HCT116 (cell line): ENCODE measurements at regions not wholly inside any gene's neighbourhood (a gene's known extent, or its start where the extent isn't known, plus 50 kb on each side); places are given as distances from the start of the nearest gene placed in this dataset.

ENCODE experiments used
- ATAC-seq: fragments of 200-7000 bp; cut with Tn5 transposase; 2 replicates; pipeline ENCODE4 v1.9.1; 2020; ENCODE audit warnings: mild to moderate bottlenecking, moderate library complexity
- BruUV-seq: library from RNA; stranded (reverse); fragments of 400-500 nt; replicated peaks from 2 replicates; lab custom pipeline; 2021; lab: Mats Ljungman, UMichigan
- CTCF ChIA-PET: fragments of 300-600 bp; sonication (Branson Sonifier 250); formaldehyde crosslinking; loops from one replicate; lab custom pipeline; 2021; ENCODE audit warnings: antibody characterized with exemption; lab: Charles Lee
- POLR2A ChIA-PET: fragments of 300-600, 350-600 bp; sonication (Branson Sonifier 250); formaldehyde crosslinking; loops from one replicate; lab custom pipeline; 2021; ENCODE audit warnings: antibody characterized with exemption; lab: Charles Lee
- RAD21 ChIA-PET, 2 experiments: fragments of 300-600 bp; sonication (Branson Sonifier 250); formaldehyde crosslinking; loops; one replicate each; lab custom pipeline; 2023; ENCODE audit warnings: low total read pairs in 2 of 2; ENCODE audit not compliant: uncharacterized antibody in 2 of 2, unreplicated experiment in 2 of 2, low non-redundant PET in 1 of 2; lab: Charles Lee
- DNase-seq: peaks from one replicate; pipeline ENCODE4 v3.0.0-alpha.2; 2010; ENCODE audit warnings: low read depth, low spot score
- H2AFZ ChIP-seq: fragments of 200-600 bp; shearing (Covaris generic), sonication (generic); 2 replicates; pipeline ENCODE4 v1.6.1; 2017; ENCODE audit warnings: low read depth, mixed run types, mixed read lengths, antibody characterized with exemption, low read length; ENCODE audit not compliant: poor library complexity, severe bottlenecking
- H3K27ac ChIP-seq: 2 replicates; pipeline ENCODE4 v1.5.1; 2012; ENCODE audit warnings: low read depth, low read length
- H3K27me3 ChIP-seq: fragments of 200-600 bp; sonication (generic); 2 replicates; pipeline ENCODE4 v1.6.1; 2016; ENCODE audit warnings: mixed run types, low read length, mixed read lengths; ENCODE audit not compliant: insufficient read depth
- H3K36me3 ChIP-seq, 2 experiments: fragments of 200-500 bp in 1 of 2; fragments of 200-600 bp in 1 of 2; sonication (Bioruptor generic) in 1 of 2; sonication (generic) in 1 of 2; 2 replicates each; pipeline versions ENCODE4 v1.5.1 to v1.6.1; 2014 to 2016; ENCODE audit warnings: low read length in 2 of 2, inconsistent platforms in 1 of 2, mixed read lengths in 1 of 2, mixed run types in 1 of 2; ENCODE audit not compliant: insufficient read depth in 2 of 2, control insufficient read depth in 1 of 2
- H3K4me1 ChIP-seq, 2 experiments: fragments of 200-600 bp in 1 of 2; sonication (generic) in 1 of 2; 2 replicates each; pipeline versions ENCODE4 v1.5.1 to v1.6.1; 2012 to 2017; ENCODE audit warnings: low read length in 2 of 2, inconsistent platforms in 1 of 2, mild to moderate bottlenecking in 1 of 2, mixed read lengths in 1 of 2, mixed run types in 1 of 2, moderate library complexity in 1 of 2; ENCODE audit not compliant: insufficient read depth in 2 of 2, control insufficient read depth in 1 of 2
- H3K4me2 ChIP-seq: fragments of 200-600 bp; sonication (generic); 2 replicates; pipeline ENCODE4 v1.6.1; 2017; ENCODE audit warnings: mixed run types, low read length, mixed read lengths
- H3K4me3 ChIP-seq, 2 experiments: fragments of 200-600 bp in 1 of 2; sonication (generic) in 1 of 2; replicated peaks in 1 of 2; 2 replicates each; pipeline ENCODE4 v1.5.1; 2011 to 2016; ENCODE audit warnings: low read length in 2 of 2, control low read depth in 1 of 2, low read depth in 1 of 2, mild to moderate bottlenecking in 1 of 2, mixed read lengths in 1 of 2, mixed run types in 1 of 2
- H3K79me2 ChIP-seq: fragments of 200-600 bp; sonication (generic); 2 replicates; pipeline ENCODE4 v1.6.1; 2017; ENCODE audit warnings: mild to moderate bottlenecking, mixed run types, low read length, moderate library complexity, mixed read lengths; ENCODE audit not compliant: insufficient read depth
- H3K9ac ChIP-seq: fragments of 200-600 bp; sonication (generic); 2 replicates; pipeline ENCODE4 v1.6.1; 2016; ENCODE audit warnings: low read length, mixed read lengths
- H3K9me2 ChIP-seq: fragments of 200-600 bp; sonication (generic), shearing (Covaris generic); 2 replicates; pipeline ENCODE4 v1.6.1; 2017; ENCODE audit warnings: mixed run types, mild to moderate bottlenecking, moderate library complexity; ENCODE audit not compliant: insufficient read depth
- H3K9me3 ChIP-seq, 2 experiments: fragments of 200-500 bp in 1 of 2; fragments of 200-600 bp in 1 of 2; sonication (Bioruptor generic) in 1 of 2; sonication (generic) in 1 of 2; 2 replicates each; pipeline ENCODE4 v1.6.1; 2014 to 2017; ENCODE audit warnings: low read length in 2 of 2, mixed read lengths in 2 of 2, inconsistent platforms in 1 of 2, low read depth in 1 of 2, mild to moderate bottlenecking in 1 of 2, mixed run types in 1 of 2, moderate library complexity in 1 of 2; ENCODE audit not compliant: control insufficient read depth in 1 of 2, insufficient read depth in 1 of 2
- H4K20me1 ChIP-seq: fragments of 200-600 bp; sonication (generic), shearing (Covaris generic); 2 replicates; pipeline ENCODE4 v1.6.1; 2017; ENCODE audit warnings: mixed run types, mild to moderate bottlenecking, moderate library complexity; ENCODE audit not compliant: insufficient read depth
- CEBPB ChIP-seq: IDR thresholded peaks from 2 replicates; pipeline ENCODE4 v1.6.1; 2012; ENCODE audit warnings: low read depth
- EGR1 ChIP-seq: IDR thresholded peaks from 2 replicates; pipeline ENCODE4 v1.6.1; 2012; ENCODE audit warnings: low read depth
- EZH2phosphoT487 ChIP-seq: fragments of 200-600 bp; IDR thresholded peaks from 2 replicates; pipeline ENCODE4 v1.6.1; 2018; ENCODE audit warnings: antibody characterized with exemption, borderline replicate concordance
- FOSL1 ChIP-seq: IDR thresholded peaks from 2 replicates; pipeline ENCODE4 v1.6.1; 2012; ENCODE audit warnings: low read depth
- POLR2AphosphoS5 ChIP-seq: IDR thresholded peaks from 2 replicates; pipeline ENCODE4 v1.6.1; 2011; ENCODE audit warnings: mild to moderate bottlenecking, low read depth, low read length, moderate library complexity
- RAD21 ChIP-seq: IDR thresholded peaks from 2 replicates; pipeline ENCODE4 v1.6.1; 2012; ENCODE audit warnings: low read depth, mild to moderate bottlenecking
- SIN3A ChIP-seq: IDR thresholded peaks from 2 replicates; pipeline ENCODE4 v1.6.1; 2012; ENCODE audit warnings: low read depth
- SRF ChIP-seq: IDR thresholded peaks from 2 replicates; pipeline ENCODE4 v1.6.1; 2012; ENCODE audit warnings: low read depth
- YY1 ChIP-seq: IDR thresholded peaks from 2 replicates; pipeline ENCODE4 v1.6.1; 2011; ENCODE audit warnings: low read length, low read depth, moderate library complexity, mild to moderate bottlenecking; ENCODE audit not compliant: insufficient replicate concordance; ENCODE audit errors: extremely low read depth
- ZNF274 ChIP-seq: fragments of 200-500 bp; sonication (Bioruptor generic); IDR thresholded peaks from 2 replicates; pipeline ENCODE4 v1.6.1; 2014; ENCODE audit warnings: mild to moderate bottlenecking, low read depth, low read length, inconsistent platforms
- intact Hi-C: fragments of 100-400 bp; cut with micrococcal nuclease; formaldehyde crosslinking; loops from 2 replicates; pipeline ENCODE4 v1.10.0; 2022
- TF ChIP-seq, protein P1 (sequence below): IDR thresholded peaks from 2 replicates; pipeline ENCODE4 v1.6.1; 2012
- TF ChIP-seq, protein P2 (sequence below), 3 experiments: fragments of 200-600 bp in 1 of 3; sonication (generic) in 1 of 3; IDR thresholded peaks in 2 of 3; conservative IDR thresholded peaks in 1 of 3; 2 replicates each; pipeline ENCODE4 v1.5.1; 2012 to 2017; ENCODE audit warnings: low read depth in 2 of 3, low read length in 2 of 3, antibody characterized with exemption in 1 of 3, borderline replicate concordance in 1 of 3, control low read depth in 1 of 3, mild to moderate bottlenecking in 1 of 3, mixed read lengths in 1 of 3, mixed run types in 1 of 3, moderate library complexity in 1 of 3; ENCODE audit not compliant: insufficient read depth in 1 of 3
- TF ChIP-seq, protein P3 (sequence below): IDR thresholded peaks from 2 replicates; pipeline ENCODE4 v1.6.1; 2012

DNA sequence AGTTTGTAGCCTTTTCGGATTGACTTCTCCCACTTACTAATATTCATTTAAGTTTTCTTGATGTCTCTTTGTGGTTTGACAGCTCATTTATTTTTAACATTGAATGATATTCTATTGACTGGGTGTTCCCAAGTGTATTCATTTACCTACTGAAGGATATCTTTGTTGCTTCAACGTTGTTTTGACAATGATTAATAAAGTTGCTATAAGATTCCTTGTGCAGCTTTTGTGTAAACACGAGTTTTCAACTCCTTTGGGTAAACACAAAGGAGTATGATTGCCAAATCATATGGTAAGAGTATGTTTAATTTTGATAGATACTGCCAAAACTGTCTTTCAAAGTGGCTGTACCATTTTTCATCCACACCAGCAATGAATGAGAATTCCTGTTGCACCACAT is 1200.9 kb downstream of the DSC3 start:
- ChIA-PET RAD21 (no interaction called here), CTCF (no interaction called here), POLR2A (no interaction called here)
- no peaks in the 10 kb centered on the region for H4K20me1 ChIP-seq
- no peaks in the 10 kb centered on the region for H3K27me3 ChIP-seq
- H3K9ac ChIP-seq, result no peak overlapping the region
- TF ChIP-seq YY1 (no peak), ZNF274 (no peak), RAD21 (no peak), EZH2phosphoT487 (no peak), POLR2AphosphoS5 (no peak), CEBPB (no peak), EGR1 (no peak), SRF (no peak), SIN3A (no peak), FOSL1 (no peak)
- TF ChIP-seq, protein P1, sequence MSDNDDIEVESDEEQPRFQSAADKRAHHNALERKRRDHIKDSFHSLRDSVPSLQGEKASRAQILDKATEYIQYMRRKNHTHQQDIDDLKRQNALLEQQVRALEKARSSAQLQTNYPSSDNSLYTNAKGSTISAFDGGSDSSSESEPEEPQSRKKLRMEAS, result no peak
- TF ChIP-seq, protein P2, sequence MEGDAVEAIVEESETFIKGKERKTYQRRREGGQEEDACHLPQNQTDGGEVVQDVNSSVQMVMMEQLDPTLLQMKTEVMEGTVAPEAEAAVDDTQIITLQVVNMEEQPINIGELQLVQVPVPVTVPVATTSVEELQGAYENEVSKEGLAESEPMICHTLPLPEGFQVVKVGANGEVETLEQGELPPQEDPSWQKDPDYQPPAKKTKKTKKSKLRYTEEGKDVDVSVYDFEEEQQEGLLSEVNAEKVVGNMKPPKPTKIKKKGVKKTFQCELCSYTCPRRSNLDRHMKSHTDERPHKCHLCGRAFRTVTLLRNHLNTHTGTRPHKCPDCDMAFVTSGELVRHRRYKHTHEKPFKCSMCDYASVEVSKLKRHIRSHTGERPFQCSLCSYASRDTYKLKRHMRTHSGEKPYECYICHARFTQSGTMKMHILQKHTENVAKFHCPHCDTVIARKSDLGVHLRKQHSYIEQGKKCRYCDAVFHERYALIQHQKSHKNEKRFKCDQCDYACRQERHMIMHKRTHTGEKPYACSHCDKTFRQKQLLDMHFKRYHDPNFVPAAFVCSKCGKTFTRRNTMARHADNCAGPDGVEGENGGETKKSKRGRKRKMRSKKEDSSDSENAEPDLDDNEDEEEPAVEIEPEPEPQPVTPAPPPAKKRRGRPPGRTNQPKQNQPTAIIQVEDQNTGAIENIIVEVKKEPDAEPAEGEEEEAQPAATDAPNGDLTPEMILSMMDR (IDR thresholded peaks at IDR 0.05 in 2 of 3, conservative IDR thresholded peaks at IDR 0.05 in 1 of 3; ENCODE audit: borderline replicate concordance in 1 of 3, insufficient read depth in 1 of 3, low read depth in 2 of 3, low read length in 2 of 3), result no peak
- TF ChIP-seq, protein P3, sequence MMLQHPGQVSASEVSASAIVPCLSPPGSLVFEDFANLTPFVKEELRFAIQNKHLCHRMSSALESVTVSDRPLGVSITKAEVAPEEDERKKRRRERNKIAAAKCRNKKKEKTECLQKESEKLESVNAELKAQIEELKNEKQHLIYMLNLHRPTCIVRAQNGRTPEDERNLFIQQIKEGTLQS, result no peak
- H2AFZ ChIP-seq, result no peak overlapping the region
- H3K27ac ChIP-seq, result no peak overlapping the region
- H3K79me2 ChIP-seq, result no peaks in the 10 kb centered on the region
- no TSS peak for BruUV-seq
- intact Hi-C loops, result no loop called here
- no peaks in the 10 kb centered on the region for H3K9me2 ChIP-seq
- no peak overlapping the region for H3K4me2 ChIP-seq
- H3K9me3 ChIP-seq, result no peaks in the 10 kb centered on the region; a peak in 1 of 4 replicates
- ATAC-seq (no peak), DNase-seq (no peak)
- peaks cover 0 to 8% of the 10 kb centered on the region in 2 experiments; a peak in 2 of 4 replicates for H3K4me1 ChIP-seq
- no peaks in the 10 kb centered on the region for H3K36me3 ChIP-seq
- no peak overlapping the region for H3K4me3 ChIP-seq
